HepG2 (cell line): ENCODE measurements at regions not wholly inside any gene's neighbourhood (a gene's known extent, or its start where the extent isn't known, plus 50 kb on each side); places are given as distances from the start of the nearest gene placed in this dataset.

Experiments used
- ATAC-seq: fragments of 200-7000 bp; cut with Tn5 transposase; 3 replicates; pipeline ENCODE4 v1.9.1; 2020; ENCODE audit warnings: mild to moderate bottlenecking, moderate library complexity
- BruUV-seq: library from RNA; stranded (reverse); fragments of 400-500 nt; replicated peaks from 2 replicates; lab custom pipeline; 2021; lab: Mats Ljungman, UMichigan
- CTCF ChIA-PET: fragments of 300-600 bp; formaldehyde crosslinking; extraction: SDS; loops from one replicate; lab custom pipeline; 2021; ENCODE audit warnings: low total read pairs, inconsistent platforms, low intra/inter-chr PET ratio; lab: Yijun Ruan, JAX
- POLR2A ChIA-PET: fragments of 350-600 bp; sonication (Branson Sonifier 250); formaldehyde crosslinking; loops from one replicate; lab custom pipeline; 2020; ENCODE audit warnings: antibody characterized with exemption, inconsistent platforms; lab: Yijun Ruan, JAX
- DNase-seq: peaks from one replicate; pipeline ENCODE4 v3.0.0-alpha.2; 2015; ENCODE audit warnings: low spot score
- FAIRE-seq: peaks from 3 replicates; lab custom pipeline; 2011; peaks lifted over from hg19 to GRCh38; lab: Jason Lieb, UNC
- H2AFZ ChIP-seq: one replicate; pipeline ENCODE4 v1.6.1; 2011; ENCODE audit warnings: low read length, inconsistent platforms
- H3K27ac ChIP-seq: fragments of 300-600 bp; 3 replicates; pipeline ENCODE4 v1.8.0; 2011; ENCODE audit warnings: mixed run types, mild to moderate bottlenecking, mixed read lengths, low read length, inconsistent platforms; ENCODE audit not compliant: insufficient read depth; ENCODE audit errors: extremely low read length
- H3K27me3 ChIP-seq, 2 experiments: fragments of 200-600 bp in 1 of 2; 2 replicates in 1 of 2; 3 replicates in 1 of 2; pipeline versions ENCODE4 v1.6.0 to v1.8.0; 2011; ENCODE audit warnings: low read length in 2 of 2, mild to moderate bottlenecking in 2 of 2, moderate library complexity in 2 of 2, inconsistent platforms in 1 of 2; ENCODE audit not compliant: insufficient read depth in 2 of 2, control insufficient read depth in 1 of 2
- H3K36me3 ChIP-seq, 2 experiments: fragments of 200-600 bp in 1 of 2; replicated peaks in 1 of 2; 2 replicates in 1 of 2; 3 replicates in 1 of 2; pipeline versions ENCODE4 v1.5.1 to v1.8.0; 2011; ENCODE audit warnings: low read length in 2 of 2, inconsistent platforms in 1 of 2; ENCODE audit not compliant: insufficient read depth in 2 of 2, control insufficient read depth in 1 of 2
- H3K4me1 ChIP-seq: 2 replicates; pipeline ENCODE4 v1.5.1; 2012; ENCODE audit warnings: low read length, inconsistent platforms; ENCODE audit not compliant: insufficient read depth
- H3K4me2 ChIP-seq: 2 replicates; pipeline ENCODE4 v1.6.0; 2011; ENCODE audit warnings: low read depth, low read length, inconsistent platforms
- H3K4me3 ChIP-seq, 3 experiments: fragments of 200-600 bp in 1 of 3; sonication (generic), shearing (Covaris generic) in 1 of 3; replicated peaks in 1 of 3; 2 replicates each; pipeline ENCODE4 v1.5.1; 2011 to 2016; ENCODE audit warnings: low read length in 3 of 3, inconsistent platforms in 2 of 3, low read depth in 2 of 3, mild to moderate bottlenecking in 2 of 3, control low read depth in 1 of 3, mixed read lengths in 1 of 3; ENCODE audit not compliant: insufficient read depth in 1 of 3
- H3K79me2 ChIP-seq: one replicate; pipeline ENCODE4 v1.6.1; 2011; ENCODE audit warnings: low read length, inconsistent platforms; ENCODE audit not compliant: insufficient read depth
- H3K9ac ChIP-seq: 2 replicates; pipeline ENCODE4 v1.6.0; 2011; ENCODE audit warnings: mild to moderate bottlenecking, low read depth, low read length, inconsistent platforms; ENCODE audit not compliant: insufficient read depth
- H3K9me3 ChIP-seq: 2 replicates; pipeline ENCODE4 v1.5.1; 2012; ENCODE audit warnings: mild to moderate bottlenecking, low read length
- H4K20me1 ChIP-seq: 2 replicates; pipeline ENCODE4 v1.6.0; 2011; ENCODE audit warnings: inconsistent platforms, mild to moderate bottlenecking, low read length, moderate library complexity; ENCODE audit not compliant: insufficient read depth
- ARID2 ChIP-seq: sonication (generic); formaldehyde crosslinking; IDR thresholded peaks from 2 replicates; pipeline ENCODE4 v1.8.1; 2022; ENCODE audit warnings: mild to moderate bottlenecking, missing genetic modification reagents, borderline replicate concordance
- GATA4 ChIP-seq: sonication (generic); IDR thresholded peaks from 2 replicates; pipeline ENCODE4 v1.6.1; 2016; ENCODE audit warnings: antibody characterized with exemption, low read depth, borderline replicate concordance
- HOXA7 ChIP-seq: sonication (generic); formaldehyde crosslinking; IDR thresholded peaks from 2 replicates; pipeline ENCODE4 v1.8.1; 2022; ENCODE audit warnings: mild to moderate bottlenecking, missing genetic modification reagents, moderate library complexity
- KDM5B ChIP-seq: sonication (generic); formaldehyde crosslinking; IDR thresholded peaks from 2 replicates; pipeline ENCODE4 v1.4.0; 2020; ENCODE audit warnings: missing genetic modification reagents, mild to moderate bottlenecking, borderline replicate concordance
- KMT2B ChIP-seq: IDR thresholded peaks from 2 replicates; pipeline ENCODE4 v1.6.1; 2016; ENCODE audit warnings: missing genetic modification reagents, missing compliant biosample characterization
- NBN ChIP-seq: fragments of 450-650 bp; conservative IDR thresholded peaks from 2 replicates; pipeline ENCODE4 v1.6.1; 2017
- WGBS: methylation state at CpG from one replicate; pipeline ENCODE4 v1.1.6; 2017; ENCODE audit warnings: low lambda C conversion rate; 5-methylcytosine and 5-hydroxymethylcytosine counted together
- in situ Hi-C: cut with HindIII; loops from 2 replicates; pipeline ENCODE4 v1.10.0; 2017; ENCODE audit warnings: low pct_unique_long_range_greater_than_20kb; ENCODE audit not compliant: extremely low pct_ligation_motif_present
- intact Hi-C: fragments of 100-400 bp; cut with micrococcal nuclease; formaldehyde crosslinking; loops from one replicate; pipeline ENCODE4 v1.10.0; 2022; ENCODE audit not compliant: unreplicated experiment
- TF ChIP-seq, protein P1 (sequence below): sonication (generic); formaldehyde crosslinking; IDR thresholded peaks from 2 replicates; pipeline ENCODE4 v1.4.0; 2020; ENCODE audit warnings: missing genetic modification reagents, borderline replicate concordance
- TF ChIP-seq, protein P2 (sequence below): sonication (generic); formaldehyde crosslinking; IDR thresholded peaks from 2 replicates; pipeline ENCODE4 v1.5.0; 2020; ENCODE audit warnings: mild to moderate bottlenecking, missing genetic modification reagents

DNA sequence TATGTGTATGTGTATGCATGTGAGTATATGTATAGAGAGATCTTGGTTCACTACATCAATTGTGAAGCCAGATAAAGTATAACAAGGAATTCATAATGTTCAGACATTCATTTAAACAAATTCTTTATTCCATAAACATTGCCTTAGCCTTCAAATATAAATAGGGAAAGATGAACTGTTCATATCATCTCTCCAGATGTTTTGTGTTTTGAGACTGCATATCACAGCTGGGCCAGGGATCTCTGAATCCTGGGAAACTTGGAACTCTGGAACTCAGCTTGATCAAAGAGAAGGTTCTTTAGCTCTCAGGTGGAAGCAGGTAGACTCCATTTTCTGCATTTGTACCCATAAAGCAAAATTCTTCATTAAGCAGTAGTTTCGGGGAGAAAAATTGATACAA is 272.6 kb upstream of the ETAA1 start:
- Histone ChIP-seq H3K9me3 (peaks cover 63% of the 10 kb centered on the region), H3K36me3 (no peaks in the 10 kb centered on the region), H2AFZ (no peak overlapping the region), H3K79me2 (no peaks in the 10 kb centered on the region), H4K20me1 (no peaks in the 10 kb centered on the region), H3K9ac (no peak overlapping the region), H3K4me1 (no peaks in the 10 kb centered on the region), H3K4me3 (no peak overlapping the region), H3K27ac (no peak overlapping the region), H3K4me2 (no peak overlapping the region), H3K27me3 (no peaks in the 10 kb centered on the region)
- in situ Hi-C loops (no loop called here), intact Hi-C loops (no loop called here)
- BruUV-seq = no TSS peak
- WGBS = 43% methylated on average over 1 of the region's 1 CpG
- POLR2A ChIA-PET = no interaction called here
- FAIRE-seq (no peak), ATAC-seq (no peak), DNase-seq (no peak)
- TF ChIP-seq, protein P1, sequence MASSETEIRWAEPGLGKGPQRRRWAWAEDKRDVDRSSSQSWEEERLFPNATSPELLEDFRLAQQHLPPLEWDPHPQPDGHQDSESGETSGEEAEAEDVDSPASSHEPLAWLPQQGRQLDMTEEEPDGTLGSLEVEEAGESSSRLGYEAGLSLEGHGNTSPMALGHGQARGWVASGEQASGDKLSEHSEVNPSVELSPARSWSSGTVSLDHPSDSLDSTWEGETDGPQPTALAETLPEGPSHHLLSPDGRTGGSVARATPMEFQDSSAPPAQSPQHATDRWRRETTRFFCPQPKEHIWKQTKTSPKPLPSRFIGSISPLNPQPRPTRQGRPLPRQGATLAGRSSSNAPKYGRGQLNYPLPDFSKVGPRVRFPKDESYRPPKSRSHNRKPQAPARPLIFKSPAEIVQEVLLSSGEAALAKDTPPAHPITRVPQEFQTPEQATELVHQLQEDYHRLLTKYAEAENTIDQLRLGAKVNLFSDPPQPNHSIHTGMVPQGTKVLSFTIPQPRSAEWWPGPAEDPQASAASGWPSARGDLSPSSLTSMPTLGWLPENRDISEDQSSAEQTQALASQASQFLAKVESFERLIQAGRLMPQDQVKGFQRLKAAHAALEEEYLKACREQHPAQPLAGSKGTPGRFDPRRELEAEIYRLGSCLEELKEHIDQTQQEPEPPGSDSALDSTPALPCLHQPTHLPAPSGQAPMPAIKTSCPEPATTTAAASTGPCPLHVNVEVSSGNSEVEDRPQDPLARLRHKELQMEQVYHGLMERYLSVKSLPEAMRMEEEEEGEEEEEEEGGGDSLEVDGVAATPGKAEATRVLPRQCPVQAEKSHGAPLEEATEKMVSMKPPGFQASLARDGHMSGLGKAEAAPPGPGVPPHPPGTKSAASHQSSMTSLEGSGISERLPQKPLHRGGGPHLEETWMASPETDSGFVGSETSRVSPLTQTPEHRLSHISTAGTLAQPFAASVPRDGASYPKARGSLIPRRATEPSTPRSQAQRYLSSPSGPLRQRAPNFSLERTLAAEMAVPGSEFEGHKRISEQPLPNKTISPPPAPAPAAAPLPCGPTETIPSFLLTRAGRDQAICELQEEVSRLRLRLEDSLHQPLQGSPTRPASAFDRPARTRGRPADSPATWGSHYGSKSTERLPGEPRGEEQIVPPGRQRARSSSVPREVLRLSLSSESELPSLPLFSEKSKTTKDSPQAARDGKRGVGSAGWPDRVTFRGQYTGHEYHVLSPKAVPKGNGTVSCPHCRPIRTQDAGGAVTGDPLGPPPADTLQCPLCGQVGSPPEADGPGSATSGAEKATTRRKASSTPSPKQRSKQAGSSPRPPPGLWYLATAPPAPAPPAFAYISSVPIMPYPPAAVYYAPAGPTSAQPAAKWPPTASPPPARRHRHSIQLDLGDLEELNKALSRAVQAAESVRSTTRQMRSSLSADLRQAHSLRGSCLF (CRISPR knock-in tag) = no peak
- TF ChIP-seq KDM5B (CRISPR knock-in tag) = no peak
- no peak for TF ChIP-seq ARID2 (CRISPR knock-in tag)
- TF ChIP-seq NBN = no peak
- TF ChIP-seq KMT2B (CRISPR knock-in tag) = no peak
- TF ChIP-seq GATA4 = no peak
- no peak for TF ChIP-seq HOXA7
- TF ChIP-seq, protein P2, sequence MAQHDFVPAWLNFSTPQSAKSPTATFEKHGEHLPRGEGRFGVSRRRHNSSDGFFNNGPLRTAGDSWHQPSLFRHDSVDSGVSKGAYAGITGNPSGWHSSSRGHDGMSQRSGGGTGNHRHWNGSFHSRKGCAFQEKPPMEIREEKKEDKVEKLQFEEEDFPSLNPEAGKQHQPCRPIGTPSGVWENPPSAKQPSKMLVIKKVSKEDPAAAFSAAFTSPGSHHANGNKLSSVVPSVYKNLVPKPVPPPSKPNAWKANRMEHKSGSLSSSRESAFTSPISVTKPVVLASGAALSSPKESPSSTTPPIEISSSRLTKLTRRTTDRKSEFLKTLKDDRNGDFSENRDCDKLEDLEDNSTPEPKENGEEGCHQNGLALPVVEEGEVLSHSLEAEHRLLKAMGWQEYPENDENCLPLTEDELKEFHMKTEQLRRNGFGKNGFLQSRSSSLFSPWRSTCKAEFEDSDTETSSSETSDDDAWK (CRISPR knock-in tag) = no peak
- CTCF ChIA-PET = no interaction called here
